ENCODE measurements at regions not wholly inside any gene's neighbourhood (a gene's known extent, or its start where the extent isn't known, plus 50 kb on each side); places are given as distances from the start of the nearest gene placed in this dataset.

DNA sequence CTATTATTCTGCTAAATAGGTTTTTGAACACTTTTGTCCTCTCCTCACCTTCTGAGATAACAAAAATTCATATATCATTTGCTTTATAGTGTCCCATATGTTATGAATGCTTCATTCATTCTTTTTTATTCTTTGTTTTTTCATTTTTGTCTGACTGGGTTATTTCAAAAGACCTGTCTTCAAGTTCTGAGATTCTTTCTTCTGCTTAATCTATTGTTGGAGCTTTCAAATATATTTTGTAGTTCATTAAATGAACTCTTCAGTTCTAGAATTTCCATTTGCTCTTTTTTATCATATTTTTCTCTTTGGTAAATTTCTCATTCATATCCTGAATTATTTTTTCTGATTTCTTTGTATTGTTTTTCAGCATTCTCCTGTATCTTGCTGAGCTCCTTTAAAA is 53.1 kb upstream of the SCIN start:
- CTCF ChIA-PET, result no interaction called here

DNA sequence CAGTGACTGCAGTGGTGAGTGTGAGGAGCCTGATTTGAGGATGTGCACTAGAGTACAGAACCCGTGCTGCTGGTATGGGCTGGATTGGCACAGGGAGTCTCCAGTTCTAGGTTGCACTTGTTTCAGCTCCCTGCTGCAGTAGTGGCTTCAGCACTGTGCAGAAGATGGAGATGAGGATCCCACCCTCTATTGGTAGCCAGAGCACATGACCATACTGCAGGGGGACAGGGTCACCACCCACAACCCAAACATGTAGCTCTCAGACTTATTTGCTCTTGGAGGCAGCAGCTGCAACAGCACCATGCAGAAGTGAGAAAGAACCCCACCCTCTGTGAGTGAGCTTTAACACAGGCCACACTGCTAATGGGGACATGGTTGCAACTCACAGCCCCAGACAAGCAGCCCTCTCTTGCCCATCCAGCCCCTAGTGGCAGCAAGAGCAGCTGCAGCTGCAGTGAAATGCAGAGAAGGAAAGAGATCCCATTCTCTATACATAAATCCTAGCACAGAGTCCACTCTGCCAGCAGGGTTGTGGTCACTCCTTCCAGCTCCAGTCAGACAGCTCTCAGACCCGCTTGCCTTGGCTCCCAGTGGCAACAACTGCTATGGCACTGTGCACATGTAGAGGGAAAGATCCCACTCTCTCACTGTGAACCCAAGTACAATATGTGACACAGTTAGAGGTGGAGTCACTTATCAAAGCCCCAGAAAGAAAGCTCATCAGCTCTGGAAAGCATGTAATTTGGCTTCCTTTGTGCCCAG is 51.4 kb upstream of the SCIN start:
- no peak overlapping the region for H3K27ac Mint-ChIP-seq
- intact Hi-C loops (cut with DNase I, micrococcal nuclease), result no loop called here
- POLR2A ChIA-PET, result no interaction called here
- Histone ChIP-seq H3K9me3 (ENCODE audit: control insufficient read depth in 1 of 2, insufficient read depth in 1 of 2, low read length in 2 of 2) (peaks cover 0 to 6% of the 10 kb centered on the region in 2 experiments), H3K36me3 (ENCODE audit: insufficient read depth, low read length) (no peaks in the 10 kb centered on the region), H3K4me3 (ENCODE audit: low read length) (no peak overlapping the region), H3K4me1 (ENCODE audit: insufficient read depth, low read length) (no peaks in the 10 kb centered on the region), H3K27me3 (ENCODE audit: control insufficient read depth in 1 of 2, insufficient read depth in 2 of 2, low read length in 2 of 2) (peaks cover 0 to 6% of the 10 kb centered on the region in 2 experiments), H3K27ac (ENCODE audit: low read depth in 1 of 2, low read length in 2 of 2) (no peak overlapping the region)
- TF ChIP-seq, protein P1, sequence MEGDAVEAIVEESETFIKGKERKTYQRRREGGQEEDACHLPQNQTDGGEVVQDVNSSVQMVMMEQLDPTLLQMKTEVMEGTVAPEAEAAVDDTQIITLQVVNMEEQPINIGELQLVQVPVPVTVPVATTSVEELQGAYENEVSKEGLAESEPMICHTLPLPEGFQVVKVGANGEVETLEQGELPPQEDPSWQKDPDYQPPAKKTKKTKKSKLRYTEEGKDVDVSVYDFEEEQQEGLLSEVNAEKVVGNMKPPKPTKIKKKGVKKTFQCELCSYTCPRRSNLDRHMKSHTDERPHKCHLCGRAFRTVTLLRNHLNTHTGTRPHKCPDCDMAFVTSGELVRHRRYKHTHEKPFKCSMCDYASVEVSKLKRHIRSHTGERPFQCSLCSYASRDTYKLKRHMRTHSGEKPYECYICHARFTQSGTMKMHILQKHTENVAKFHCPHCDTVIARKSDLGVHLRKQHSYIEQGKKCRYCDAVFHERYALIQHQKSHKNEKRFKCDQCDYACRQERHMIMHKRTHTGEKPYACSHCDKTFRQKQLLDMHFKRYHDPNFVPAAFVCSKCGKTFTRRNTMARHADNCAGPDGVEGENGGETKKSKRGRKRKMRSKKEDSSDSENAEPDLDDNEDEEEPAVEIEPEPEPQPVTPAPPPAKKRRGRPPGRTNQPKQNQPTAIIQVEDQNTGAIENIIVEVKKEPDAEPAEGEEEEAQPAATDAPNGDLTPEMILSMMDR (IDR thresholded peaks at IDR 0.05), result no peak
- peaks cover 45% of the 10 kb centered on the region for H3K27me3 Mint-ChIP-seq
- H3K4me1 Mint-ChIP-seq (ENCODE audit: low read depth), result no peaks in the 10 kb centered on the region
- peaks cover 13% of the 10 kb centered on the region for H3K9me3 Mint-ChIP-seq
- H3K36me3 Mint-ChIP-seq (ENCODE audit: low read depth), result no peaks in the 10 kb centered on the region
- CTCF ChIA-PET, result no interaction called here
- no peak overlapping the region for H3K4me3 Mint-ChIP-seq
- ATAC-seq (ENCODE audit: poor library complexity) (no peak), DNase-seq (peak in 1 of 14 experiments; percentile 11)

More for the DNA sequence above, 53.1 kb upstream of the SCIN start:
- POLR2A ChIA-PET, result no interaction called here
- peaks cover 0 to 6% of the 10 kb centered on the region in 2 experiments for H3K27me3 ChIP-seq (ENCODE audit: control insufficient read depth in 1 of 2, insufficient read depth in 2 of 2, low read length in 2 of 2)
- ATAC-seq (ENCODE audit: poor library complexity) (no peak), DNase-seq (no peak)
- no peak overlapping the region for H3K4me3 ChIP-seq (ENCODE audit: low read length)
- peaks cover 0 to 6% of the 10 kb centered on the region in 2 experiments for H3K9me3 ChIP-seq (ENCODE audit: control insufficient read depth in 1 of 2, insufficient read depth in 1 of 2, low read length in 2 of 2)
- H3K36me3 ChIP-seq (ENCODE audit: insufficient read depth, low read length), result no peaks in the 10 kb centered on the region
- Mint-ChIP-seq H3K4me1 (ENCODE audit: low read depth) (no peaks in the 10 kb centered on the region), H3K27ac (no peak overlapping the region), H3K9me3 (peaks cover 13% of the 10 kb centered on the region), H3K27me3 (peaks cover 35% of the 10 kb centered on the region), H3K36me3 (ENCODE audit: low read depth) (no peaks in the 10 kb centered on the region), H3K4me3 (no peak overlapping the region)
- no peaks in the 10 kb centered on the region for H3K4me1 ChIP-seq (ENCODE audit: insufficient read depth, low read length)
- intact Hi-C loops (cut with DNase I, micrococcal nuclease), result no loop called here
- TF ChIP-seq, protein P1 (IDR thresholded peaks at IDR 0.05), result no peak
- H3K27ac ChIP-seq (ENCODE audit: low read depth in 1 of 2, low read length in 2 of 2), result no peak overlapping the region

DNA sequence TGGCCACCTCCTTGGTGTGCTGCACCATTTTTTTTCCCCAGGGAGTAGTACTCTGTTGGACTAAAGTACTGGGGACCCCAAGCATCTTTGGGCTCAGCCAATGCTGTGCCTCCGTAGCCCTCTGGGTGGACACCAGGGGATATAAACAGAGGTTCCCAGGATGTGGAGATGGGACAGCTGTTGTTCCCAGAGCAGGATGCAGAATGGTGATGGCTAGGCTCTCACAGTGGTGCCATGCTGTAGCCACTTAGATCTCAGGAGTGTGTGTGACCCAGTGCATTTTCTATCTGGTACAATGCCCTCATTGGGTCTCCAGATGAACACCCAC is 50.9 kb upstream of the SCIN start:
- Histone ChIP-seq H3K36me3 (ENCODE audit: insufficient read depth, low read length) (no peaks in the 10 kb centered on the region), H3K9me3 (ENCODE audit: control insufficient read depth in 1 of 2, insufficient read depth in 1 of 2, low read length in 2 of 2) (peaks cover 0 to 6% of the 10 kb centered on the region in 2 experiments), H3K27me3 (ENCODE audit: control insufficient read depth in 1 of 2, insufficient read depth in 2 of 2, low read length in 2 of 2) (peaks cover 0 to 6% of the 10 kb centered on the region in 2 experiments), H3K4me1 (ENCODE audit: insufficient read depth, low read length) (no peaks in the 10 kb centered on the region), H3K4me3 (ENCODE audit: low read length) (no peak overlapping the region), H3K27ac (ENCODE audit: low read depth in 1 of 2, low read length in 2 of 2) (no peak overlapping the region)
- ATAC-seq (ENCODE audit: poor library complexity) (no peak), DNase-seq (no peak)
- H3K9me3 Mint-ChIP-seq, result peaks cover 13% of the 10 kb centered on the region
- TF ChIP-seq, protein P1 (IDR thresholded peaks at IDR 0.05), result no peak
- intact Hi-C loops (cut with DNase I, micrococcal nuclease), result loop anchor here (10.0 kb wide), 1 partner anchor 165 kb away; the partner anchor contains the start of gene ARL4A (in 2 of the 2)
- ChIA-PET POLR2A (no interaction called here), CTCF (no interaction called here)
- no peaks in the 10 kb centered on the region for H3K36me3 Mint-ChIP-seq (ENCODE audit: low read depth)
- H3K4me1 Mint-ChIP-seq (ENCODE audit: low read depth), result no peaks in the 10 kb centered on the region
- no peak overlapping the region for H3K4me3 Mint-ChIP-seq
- H3K27me3 Mint-ChIP-seq, result peaks cover 42% of the 10 kb centered on the region
- H3K27ac Mint-ChIP-seq, result no peak overlapping the region
